OCI-LY3 (cell line): ENCODE measurements at regions not wholly inside any gene's neighbourhood (a gene's known extent, or its start where the extent isn't known, plus 50 kb on each side); places are given as distances from the start of the nearest gene placed in this dataset.

ENCODE experiments used
- CTCF ChIP-seq: fragments of 200-600, 300-600 bp; sonication (generic); IDR thresholded peaks from 2 replicates; pipeline ENCODE4 v1.5.1; 2014; ENCODE audit warnings: antibody characterized with exemption, low read length, low read depth
- EZH2phosphoT487 ChIP-seq: fragments of 200-600 bp; shearing (Covaris generic); IDR thresholded peaks from 2 replicates; pipeline ENCODE4 v1.6.1; 2018; ENCODE audit warnings: antibody characterized with exemption, mixed run types, low read depth

- TF ChIP-seq CTCF (no peak), EZH2phosphoT487 (no peak)
Measured at GRCh38 chr9:84538879-84539278, 130.7 kb upstream of the NTRK2 start.
